CD14-positive monocyte (primary cell): ENCODE measurements at regions not wholly inside any gene's neighbourhood (a gene's known extent, or its start where the extent isn't known, plus 50 kb on each side); places are given as distances from the start of the nearest gene placed in this dataset.

ENCODE experiments used
- DNase-seq, 3 donors: peaks; one replicate each; pipeline ENCODE4 v3.0.0-alpha.2; 2011 to 2022
- H2AFZ ChIP-seq: 2 replicates; pipeline ENCODE4 v1.6.0; 2012; ENCODE audit warnings: mild to moderate bottlenecking, low read depth, low read length, inconsistent platforms; ENCODE audit not compliant: insufficient read depth, poor library complexity, severe bottlenecking
- H3K27ac ChIP-seq, 2 donors: 1 replicate in 1 of 2; 2 replicates in 1 of 2; pipeline ENCODE4 v1.5.1; 2012 to 2013; ENCODE audit warnings: low read length in 2 of 2, control low read depth in 1 of 2, inconsistent platforms in 1 of 2, low read depth in 1 of 2, mild to moderate bottlenecking in 1 of 2
- H3K27me3 ChIP-seq, 2 donors: one replicate each; pipeline versions ENCODE4 v1.6.0 to v1.6.1; 2011 to 2013; ENCODE audit warnings: low read length in 2 of 2; ENCODE audit not compliant: control insufficient read depth in 2 of 2, insufficient read depth in 2 of 2
- H3K36me3 ChIP-seq, 2 donors: replicated peaks in 1 of 2; 1 replicate in 1 of 2; 2 replicates in 1 of 2; pipeline versions ENCODE4 v1.5.1 to v1.6.1; 2012 to 2013; ENCODE audit warnings: low read length in 2 of 2, control low read depth in 1 of 2, inconsistent platforms in 1 of 2, mild to moderate bottlenecking in 1 of 2; ENCODE audit not compliant: insufficient read depth in 2 of 2, control insufficient read depth in 1 of 2
- H3K4me1 ChIP-seq, 2 donors: 1 replicate in 1 of 2; 2 replicates in 1 of 2; pipeline versions ENCODE4 v1.5.1 to v1.6.1; 2012 to 2013; ENCODE audit warnings: low read length in 2 of 2, control low read depth in 1 of 2, inconsistent platforms in 1 of 2, mild to moderate bottlenecking in 1 of 2, moderate library complexity in 1 of 2; ENCODE audit not compliant: insufficient read depth in 2 of 2, control insufficient read depth in 1 of 2
- H3K4me2 ChIP-seq: replicated peaks from 2 replicates; pipeline ENCODE3; 2012; ENCODE audit warnings: low read length, moderate library complexity, mild to moderate bottlenecking; ENCODE audit not compliant: poor library complexity, severe bottlenecking; ENCODE audit errors: extremely low read depth
- H3K4me3 ChIP-seq, 3 experiments: fragments of 200-600 bp in 1 of 3; sonication (generic) in 1 of 3; replicated peaks in 1 of 3; 1 replicate in 2 of 3; 2 replicates in 1 of 3; pipeline ENCODE4 v1.5.1; 2011 to 2013; ENCODE audit warnings: low read length in 3 of 3, mild to moderate bottlenecking in 3 of 3, control low read depth in 2 of 3, low read depth in 2 of 3, inconsistent platforms in 1 of 3, moderate library complexity in 1 of 3
- H3K79me2 ChIP-seq: 2 replicates; pipeline ENCODE4 v1.6.0; 2012; ENCODE audit warnings: mild to moderate bottlenecking, control low read depth, inconsistent platforms, low read length, moderate library complexity; ENCODE audit not compliant: insufficient read depth
- H3K9ac ChIP-seq: 2 replicates; pipeline ENCODE4 v1.6.0; 2017; ENCODE audit warnings: low read length, mild to moderate bottlenecking; ENCODE audit not compliant: insufficient read depth, poor library complexity, severe bottlenecking
- H3K9me3 ChIP-seq, 2 donors: replicated peaks in 1 of 2; 1 replicate in 1 of 2; 2 replicates in 1 of 2; pipeline versions ENCODE4 v1.5.1 to v1.6.1; 2012 to 2013; ENCODE audit warnings: low read length in 2 of 2, control low read depth in 1 of 2; ENCODE audit not compliant: control insufficient read depth in 1 of 2, insufficient read depth in 1 of 2
- H4K20me1 ChIP-seq: 2 replicates; pipeline ENCODE4 v1.6.0; 2012; ENCODE audit warnings: mild to moderate bottlenecking, low read length, control low read depth, moderate library complexity; ENCODE audit not compliant: insufficient read depth
- H3K27ac Mint-ChIP-seq, 7 donors: one replicate each; pipeline ENCODE4 v1.8.0; 2020; ENCODE audit warnings: mild to moderate bottlenecking in 7 of 7, mixed read lengths in 7 of 7, moderate library complexity in 6 of 7, inconsistent platforms in 2 of 7
- H3K27me3 Mint-ChIP-seq, 3 donors: one replicate each; pipeline ENCODE4 v1.8.0; 2021 to 2022; ENCODE audit warnings: low read depth in 3 of 3, mild to moderate bottlenecking in 3 of 3, mixed read lengths in 3 of 3, moderate library complexity in 3 of 3, inconsistent platforms in 1 of 3
- H3K36me3 Mint-ChIP-seq, 2 donors: one replicate each; pipeline ENCODE4 v1.8.0; 2020; ENCODE audit warnings: mixed read lengths in 2 of 2, inconsistent platforms in 1 of 2, mild to moderate bottlenecking in 1 of 2
- H3K4me1 Mint-ChIP-seq: one replicate; pipeline ENCODE4 v1.8.0; 2020; ENCODE audit warnings: mild to moderate bottlenecking, mixed read lengths
- H3K4me3 Mint-ChIP-seq, 2 donors: one replicate each; pipeline ENCODE4 v1.8.0; 2020; ENCODE audit warnings: mild to moderate bottlenecking in 2 of 2, mixed read lengths in 2 of 2, moderate library complexity in 1 of 2
- H3K9me3 Mint-ChIP-seq, 7 donors: one replicate each; pipeline ENCODE4 v1.8.0; 2020 to 2022; ENCODE audit warnings: mixed read lengths in 7 of 7, mild to moderate bottlenecking in 6 of 7, moderate library complexity in 6 of 7, inconsistent platforms in 2 of 7
- CTCF ChIP-seq: fragments of 200-600 bp; IDR thresholded peaks from one replicate; pipeline ENCODE4 v1.8.0; 2022; ENCODE audit warnings: antibody characterized with exemption, mild to moderate bottlenecking
- WGBS: methylation state at CpG from one replicate; pipeline ENCODE4 v1.1.5; 2013; ENCODE audit warnings: missing lambda C conversion rate; ENCODE audit not compliant: insufficient coverage; 5-methylcytosine and 5-hydroxymethylcytosine counted together
- intact Hi-C, 2 donors: fragments of 100-400 bp; cut with micrococcal nuclease; formaldehyde crosslinking; loops; one replicate each; pipeline versions ENCODE4 v1.15.0 to v1.15.1; 2023

- no peak for DNase-seq
- no peak overlapping the region for H3K4me3 ChIP-seq
- H3K36me3 Mint-ChIP-seq: no peaks in the 10 kb centered on the region
- no peak overlapping the region for H3K4me2 ChIP-seq
- no peaks in the 10 kb centered on the region for H3K27me3 Mint-ChIP-seq
- H3K4me1 ChIP-seq: no peaks in the 10 kb centered on the region
- no peak overlapping the region for H3K4me3 Mint-ChIP-seq
- intact Hi-C loops: no loop called here
- no peak overlapping the region for H3K27ac Mint-ChIP-seq
- H3K9me3 ChIP-seq: no peaks in the 10 kb centered on the region
- no peak overlapping the region for H3K9ac ChIP-seq
- H2AFZ ChIP-seq: no peak overlapping the region
- no peaks in the 10 kb centered on the region for H3K9me3 Mint-ChIP-seq
- no peaks in the 10 kb centered on the region for H3K27me3 ChIP-seq
- WGBS: 100% methylated on average over 1 of the region's 4 CpGs
- H3K4me1 Mint-ChIP-seq: no peaks in the 10 kb centered on the region
- TF ChIP-seq CTCF: no peak
- H3K79me2 ChIP-seq: no peaks in the 10 kb centered on the region
- no peak overlapping the region for H3K27ac ChIP-seq
- no peaks in the 10 kb centered on the region for H4K20me1 ChIP-seq
- no peaks in the 10 kb centered on the region for H3K36me3 ChIP-seq
These were observed 869.4 kb upstream of the NUDT12 start for GRCh38 chr5:104431981-104432380.

- H3K36me3 ChIP-seq: no peaks in the 10 kb centered on the region
- no peaks in the 10 kb centered on the region for H3K27me3 Mint-ChIP-seq
- H3K9me3 Mint-ChIP-seq: no peaks in the 10 kb centered on the region
- H3K4me1 Mint-ChIP-seq: no peaks in the 10 kb centered on the region
- H3K4me2 ChIP-seq: no peak overlapping the region
- H3K4me3 ChIP-seq: no peak overlapping the region
- no peaks in the 10 kb centered on the region for H3K79me2 ChIP-seq
- no peak for TF ChIP-seq CTCF
- H3K27ac Mint-ChIP-seq: no peak overlapping the region
- H3K9me3 ChIP-seq: no peaks in the 10 kb centered on the region
- H3K27ac ChIP-seq: no peak overlapping the region
- H3K9ac ChIP-seq: no peak overlapping the region
- no CpG with 5 or more reads among the region's 4 CpGs for WGBS
- H3K36me3 Mint-ChIP-seq: no peaks in the 10 kb centered on the region
- no peaks in the 10 kb centered on the region for H3K27me3 ChIP-seq
- no peak for DNase-seq
- intact Hi-C loops: no loop called here
- H3K4me3 Mint-ChIP-seq: no peak overlapping the region
- H2AFZ ChIP-seq: no peak overlapping the region
- H4K20me1 ChIP-seq: no peaks in the 10 kb centered on the region
- H3K4me1 ChIP-seq: no peaks in the 10 kb centered on the region
These were observed 868.5 kb upstream of the NUDT12 start for GRCh38 chr5:104431002-104431620.
